K562 (cell line): ENCODE measurements at regions not wholly inside any gene's neighbourhood (a gene's known extent, or its start where the extent isn't known, plus 50 kb on each side); places are given as distances from the start of the nearest gene placed in this dataset.

Source experiments
- ARID1B ChIP-seq: fragments of 450-650 bp; IDR thresholded peaks from 2 replicates; pipeline ENCODE4 v1.6.1; 2016; ENCODE audit warnings: antibody characterized with exemption, mild to moderate bottlenecking, inconsistent platforms
- POU5F1 ChIP-seq: fragments of 150-350 bp; IDR thresholded peaks from 2 replicates; pipeline ENCODE4 v1.6.1; 2014; ENCODE audit warnings: borderline replicate concordance, low read length, low read depth, mild to moderate bottlenecking; ENCODE audit not compliant: partially characterized antibody
- PYGO2 ChIP-seq: fragments of 450-650 bp; IDR thresholded peaks from 2 replicates; pipeline ENCODE4 v1.6.1; 2016; ENCODE audit warnings: mild to moderate bottlenecking, missing genetic modification characterization, moderate library complexity, missing compliant biosample characterization
- SMAD4 ChIP-seq: fragments of 250-450 bp; sonication (Bioruptor Pico); conservative IDR thresholded peaks from 2 replicates; pipeline ENCODE4 v1.8.0; 2021; ENCODE audit warnings: inconsistent platforms, mild to moderate bottlenecking, moderate library complexity
- TAL1 ChIP-seq: fragments of 450-650 bp; IDR thresholded peaks from 2 replicates; pipeline ENCODE4 v1.6.1; 2016; ENCODE audit warnings: mild to moderate bottlenecking
- TCF7L2 ChIP-seq: fragments of 150-350 bp; IDR thresholded peaks from 2 replicates; pipeline ENCODE4 v1.6.1; 2016; ENCODE audit warnings: low read depth, mild to moderate bottlenecking, low read length, moderate library complexity
- ZC3H11A ChIP-seq: IDR thresholded peaks from 2 replicates; pipeline ENCODE4 v1.6.1; 2012; ENCODE audit warnings: low read depth, low read length, improper control_type of control experiment
- ZKSCAN8 ChIP-seq: fragments of 200-800 bp; sonication (Bioruptor generic); IDR thresholded peaks from 2 replicates; pipeline ENCODE4 v1.6.1; 2016; ENCODE audit warnings: missing genetic modification characterization, missing compliant biosample characterization
- ZNF253 ChIP-seq: fragments of 250-450 bp; sonication (Bioruptor Pico); conservative IDR thresholded peaks from 2 replicates; pipeline ENCODE4 v1.6.1; 2021; ENCODE audit warnings: mild to moderate bottlenecking
- ZNF347 ChIP-seq: fragments of 450-650 bp; formaldehyde crosslinking; IDR thresholded peaks from 2 replicates; pipeline ENCODE4 v1.4.0; 2020; ENCODE audit warnings: low read depth, mild to moderate bottlenecking, moderate library complexity
- TF ChIP-seq, protein P1 (sequence below): fragments of 450-650 bp; IDR thresholded peaks from 2 replicates; pipeline ENCODE4 v1.6.1; 2016; ENCODE audit warnings: low read depth

DNA sequence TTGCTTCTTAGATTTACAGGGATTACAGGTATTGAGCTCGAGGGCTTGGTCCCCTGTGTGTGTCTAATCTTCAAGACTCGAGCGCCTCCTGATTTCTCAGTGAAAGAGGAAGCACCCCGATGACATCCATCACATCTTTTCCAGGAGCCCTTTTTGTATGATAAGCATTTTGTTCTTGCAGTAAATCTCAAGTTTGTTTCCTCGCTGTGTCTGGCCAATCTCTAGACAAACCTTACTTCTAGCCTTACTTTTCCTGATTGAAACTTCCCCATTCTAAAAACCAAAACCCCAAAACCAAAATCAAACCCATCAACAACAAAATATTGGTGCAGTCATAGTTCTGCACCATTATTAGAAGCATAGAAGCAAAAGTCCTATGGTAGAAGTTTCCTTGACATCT is 286.0 kb downstream of the NFKBIZ start (continued):
- TF ChIP-seq, protein P1, sequence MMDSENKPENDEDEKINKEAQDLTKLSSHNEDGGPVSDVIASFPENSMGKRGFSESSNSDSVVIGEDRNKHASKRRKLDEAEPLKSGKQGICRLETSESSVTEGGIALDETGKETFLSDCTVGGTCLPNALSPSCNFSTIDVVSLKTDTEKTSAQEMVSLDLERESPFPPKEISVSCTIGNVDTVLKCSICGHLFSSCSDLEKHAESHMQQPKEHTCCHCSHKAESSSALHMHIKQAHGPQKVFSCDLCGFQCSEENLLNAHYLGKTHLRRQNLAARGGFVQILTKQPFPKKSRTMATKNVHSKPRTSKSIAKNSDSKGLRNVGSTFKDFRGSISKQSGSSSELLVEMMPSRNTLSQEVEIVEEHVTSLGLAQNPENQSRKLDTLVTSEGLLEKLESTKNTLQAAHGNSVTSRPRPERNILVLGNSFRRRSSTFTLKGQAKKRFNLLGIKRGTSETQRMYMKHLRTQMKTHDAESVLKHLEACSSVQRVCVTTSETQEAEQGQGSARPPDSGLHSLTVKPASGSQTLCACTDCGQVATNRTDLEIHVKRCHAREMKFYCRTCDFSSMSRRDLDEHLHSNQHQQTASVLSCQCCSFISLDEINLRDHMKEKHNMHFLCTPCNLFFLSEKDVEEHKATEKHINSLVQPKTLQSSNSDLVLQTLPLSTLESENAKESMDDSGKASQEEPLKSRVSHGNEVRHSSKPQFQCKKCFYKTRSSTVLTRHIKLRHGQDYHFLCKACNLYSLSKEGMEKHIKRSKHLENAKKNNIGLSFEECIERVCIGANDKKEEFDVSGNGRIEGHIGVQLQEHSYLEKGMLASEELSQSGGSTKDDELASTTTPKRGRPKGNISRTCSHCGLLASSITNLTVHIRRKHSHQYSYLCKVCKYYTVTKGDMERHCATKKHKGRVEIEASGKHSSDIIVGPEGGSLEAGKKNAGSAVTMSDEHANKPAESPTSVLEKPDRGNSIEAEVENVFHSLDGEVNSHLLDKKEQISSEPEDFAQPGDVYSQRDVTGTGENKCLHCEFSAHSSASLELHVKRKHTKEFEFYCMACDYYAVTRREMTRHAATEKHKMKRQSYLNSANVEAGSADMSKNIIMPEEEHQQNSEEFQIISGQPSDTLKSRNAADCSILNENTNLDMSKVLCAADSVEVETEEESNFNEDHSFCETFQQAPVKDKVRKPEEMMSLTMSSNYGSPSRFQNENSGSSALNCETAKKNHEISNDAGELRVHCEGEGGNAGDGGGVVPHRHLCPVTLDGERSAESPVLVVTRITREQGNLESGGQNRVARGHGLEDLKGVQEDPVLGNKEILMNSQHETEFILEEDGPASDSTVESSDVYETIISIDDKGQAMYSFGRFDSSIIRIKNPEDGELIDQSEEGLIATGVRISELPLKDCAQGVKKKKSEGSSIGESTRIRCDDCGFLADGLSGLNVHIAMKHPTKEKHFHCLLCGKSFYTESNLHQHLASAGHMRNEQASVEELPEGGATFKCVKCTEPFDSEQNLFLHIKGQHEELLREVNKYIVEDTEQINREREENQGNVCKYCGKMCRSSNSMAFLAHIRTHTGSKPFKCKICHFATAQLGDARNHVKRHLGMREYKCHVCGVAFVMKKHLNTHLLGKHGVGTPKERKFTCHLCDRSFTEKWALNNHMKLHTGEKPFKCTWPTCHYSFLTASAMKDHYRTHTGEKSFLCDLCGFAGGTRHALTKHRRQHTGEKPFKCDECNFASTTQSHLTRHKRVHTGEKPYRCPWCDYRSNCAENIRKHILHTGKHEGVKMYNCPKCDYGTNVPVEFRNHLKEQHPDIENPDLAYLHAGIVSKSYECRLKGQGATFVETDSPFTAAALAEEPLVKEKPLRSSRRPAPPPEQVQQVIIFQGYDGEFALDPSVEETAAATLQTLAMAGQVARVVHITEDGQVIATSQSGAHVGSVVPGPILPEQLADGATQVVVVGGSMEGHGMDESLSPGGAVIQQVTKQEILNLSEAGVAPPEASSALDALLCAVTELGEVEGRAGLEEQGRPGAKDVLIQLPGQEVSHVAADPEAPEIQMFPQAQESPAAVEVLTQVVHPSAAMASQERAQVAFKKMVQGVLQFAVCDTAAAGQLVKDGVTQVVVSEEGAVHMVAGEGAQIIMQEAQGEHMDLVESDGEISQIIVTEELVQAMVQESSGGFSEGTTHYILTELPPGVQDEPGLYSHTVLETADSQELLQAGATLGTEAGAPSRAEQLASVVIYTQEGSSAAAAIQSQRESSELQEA, result no peak
- no peak for TF ChIP-seq ZC3H11A
- TF ChIP-seq SMAD4, result no peak
- TF ChIP-seq TCF7L2, result no peak
- TF ChIP-seq POU5F1, result no peak
- no peak for TF ChIP-seq ZNF347
- TF ChIP-seq PYGO2, result no peak
- TF ChIP-seq TAL1, result no peak
- no peak for TF ChIP-seq ZNF253 (CRISPR knock-in tag)
- no peak for TF ChIP-seq ARID1B
- no peak for TF ChIP-seq ZKSCAN8
- TF ChIP-seq, all 486 proteins: peak for 0
